Neutrophil (primary cell): ENCODE measurements at regions not wholly inside any gene's neighbourhood (a gene's known extent, or its start where the extent isn't known, plus 50 kb on each side); places are given as distances from the start of the nearest gene placed in this dataset.

ENCODE experiments used
- H3K27ac ChIP-seq: fragments of 200-600 bp; sonication (generic); 2 replicates; pipeline ENCODE4 v1.5.1; 2016; ENCODE audit warnings: mild to moderate bottlenecking, moderate library complexity
- H3K27me3 ChIP-seq: fragments of 200-600 bp; sonication (generic); 2 replicates; pipeline ENCODE4 v1.6.0; 2016; ENCODE audit warnings: mild to moderate bottlenecking
- H3K36me3 ChIP-seq: fragments of 200-600 bp; sonication (generic); 2 replicates; pipeline ENCODE4 v1.5.1; 2017
- H3K4me1 ChIP-seq, 2 experiments: fragments of 200-600 bp in 1 of 2; sonication (generic) in 1 of 2; 1 replicate in 1 of 2; 2 replicates in 1 of 2; pipeline versions ENCODE4 v1.5.1 to v1.6.1; 2013 to 2016; ENCODE audit warnings: low read depth in 1 of 2, low read length in 1 of 2, mild to moderate bottlenecking in 1 of 2, moderate library complexity in 1 of 2; ENCODE audit not compliant: control insufficient read depth in 1 of 2, insufficient read depth in 1 of 2
- H3K4me3 ChIP-seq, 2 experiments: fragments of 200-600 bp in 1 of 2; sonication (generic) in 1 of 2; 1 replicate in 1 of 2; 2 replicates in 1 of 2; pipeline ENCODE4 v1.5.1; 2013 to 2016; ENCODE audit warnings: low read depth in 1 of 2, low read length in 1 of 2, mild to moderate bottlenecking in 1 of 2, moderate library complexity in 1 of 2
- H3K9me3 ChIP-seq: fragments of 200-600 bp; sonication (generic); 2 replicates; pipeline ENCODE4 v1.5.1; 2016
- TF ChIP-seq, protein P1 (sequence below): fragments of 200-600 bp; sonication (generic); IDR thresholded peaks from 2 replicates; pipeline ENCODE4 v1.5.1; 2016; ENCODE audit warnings: antibody characterized with exemption

DNA sequence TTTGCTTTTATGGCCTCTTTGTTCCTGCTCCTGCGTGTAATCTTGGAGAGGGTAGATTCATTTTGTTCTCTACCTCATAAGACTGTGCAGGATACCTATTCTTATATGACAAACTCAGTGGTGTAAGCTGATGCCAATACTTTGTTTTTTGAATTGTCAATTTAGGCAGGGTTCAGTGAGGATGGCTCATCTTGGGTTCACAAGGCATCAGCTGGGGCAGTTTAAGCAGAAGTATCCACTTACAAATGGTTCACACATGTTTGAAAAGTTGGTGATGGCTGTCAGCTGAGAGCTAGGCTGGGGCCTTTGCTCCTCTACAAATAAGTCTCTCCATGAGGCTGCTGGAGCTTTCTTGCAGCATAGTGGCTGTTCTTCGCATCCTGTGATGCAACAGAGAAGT lies 920.6 kb upstream of the PIK3C3 start:
- no peaks in the 10 kb centered on the region for H3K36me3 ChIP-seq
- no peak overlapping the region for H3K4me3 ChIP-seq
- H3K27ac ChIP-seq, result no peak overlapping the region
- no peaks in the 10 kb centered on the region for H3K27me3 ChIP-seq
- TF ChIP-seq, protein P1, sequence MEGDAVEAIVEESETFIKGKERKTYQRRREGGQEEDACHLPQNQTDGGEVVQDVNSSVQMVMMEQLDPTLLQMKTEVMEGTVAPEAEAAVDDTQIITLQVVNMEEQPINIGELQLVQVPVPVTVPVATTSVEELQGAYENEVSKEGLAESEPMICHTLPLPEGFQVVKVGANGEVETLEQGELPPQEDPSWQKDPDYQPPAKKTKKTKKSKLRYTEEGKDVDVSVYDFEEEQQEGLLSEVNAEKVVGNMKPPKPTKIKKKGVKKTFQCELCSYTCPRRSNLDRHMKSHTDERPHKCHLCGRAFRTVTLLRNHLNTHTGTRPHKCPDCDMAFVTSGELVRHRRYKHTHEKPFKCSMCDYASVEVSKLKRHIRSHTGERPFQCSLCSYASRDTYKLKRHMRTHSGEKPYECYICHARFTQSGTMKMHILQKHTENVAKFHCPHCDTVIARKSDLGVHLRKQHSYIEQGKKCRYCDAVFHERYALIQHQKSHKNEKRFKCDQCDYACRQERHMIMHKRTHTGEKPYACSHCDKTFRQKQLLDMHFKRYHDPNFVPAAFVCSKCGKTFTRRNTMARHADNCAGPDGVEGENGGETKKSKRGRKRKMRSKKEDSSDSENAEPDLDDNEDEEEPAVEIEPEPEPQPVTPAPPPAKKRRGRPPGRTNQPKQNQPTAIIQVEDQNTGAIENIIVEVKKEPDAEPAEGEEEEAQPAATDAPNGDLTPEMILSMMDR, result no peak
- H3K4me1 ChIP-seq, result no peaks in the 10 kb centered on the region
- H3K9me3 ChIP-seq, result no peaks in the 10 kb centered on the region

DNA sequence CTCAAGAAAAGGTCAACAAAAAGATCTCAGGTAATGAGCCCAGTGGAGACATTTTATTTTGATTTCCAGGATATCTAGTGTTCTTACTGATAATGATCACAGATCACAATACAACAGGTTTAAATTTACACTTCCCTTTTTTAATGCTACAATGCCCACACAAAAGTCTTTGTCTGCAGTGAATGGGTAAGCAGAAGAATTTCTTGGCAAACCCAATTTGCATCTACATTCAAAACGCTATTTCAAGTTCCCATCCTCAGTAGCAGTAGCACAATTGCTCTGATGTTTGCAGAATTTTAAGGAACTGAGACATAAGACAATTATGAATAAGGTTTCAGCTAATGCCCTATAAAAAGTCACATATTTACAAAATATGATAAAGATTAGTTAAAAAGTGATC lies 929.4 kb upstream of the PIK3C3 start:
- no peak overlapping the region for H3K4me3 ChIP-seq
- no peaks in the 10 kb centered on the region for H3K27me3 ChIP-seq
- H3K9me3 ChIP-seq, result no peaks in the 10 kb centered on the region
- H3K36me3 ChIP-seq, result no peaks in the 10 kb centered on the region
- H3K4me1 ChIP-seq, result no peaks in the 10 kb centered on the region
- no peak overlapping the region for H3K27ac ChIP-seq
- TF ChIP-seq, protein P1, result no peak

DNA sequence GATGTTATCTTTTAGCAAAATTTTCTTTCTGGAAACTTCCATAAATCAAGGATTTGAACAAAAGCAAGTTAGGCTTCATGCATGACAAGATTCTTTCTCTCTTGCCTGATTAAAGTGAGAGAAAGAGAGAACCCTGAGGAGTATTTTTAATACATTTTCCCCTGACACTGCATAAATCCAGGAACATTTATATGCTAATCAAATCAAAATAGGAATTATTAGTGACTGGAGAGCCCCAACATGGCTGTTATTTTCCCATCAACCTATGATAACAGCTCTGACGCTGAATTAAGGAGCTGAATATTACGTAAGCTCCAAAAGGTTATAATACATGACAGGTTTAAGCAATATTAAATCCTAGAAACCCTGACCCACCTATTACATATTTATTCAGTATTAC lies 930.2 kb upstream of the PIK3C3 start:
- TF ChIP-seq, protein P1, result no peak
- no peaks in the 10 kb centered on the region for H3K4me1 ChIP-seq
- no peaks in the 10 kb centered on the region for H3K9me3 ChIP-seq
- H3K27me3 ChIP-seq, result no peaks in the 10 kb centered on the region
- no peak overlapping the region for H3K27ac ChIP-seq
- no peak overlapping the region for H3K4me3 ChIP-seq
- no peaks in the 10 kb centered on the region for H3K36me3 ChIP-seq

DNA sequence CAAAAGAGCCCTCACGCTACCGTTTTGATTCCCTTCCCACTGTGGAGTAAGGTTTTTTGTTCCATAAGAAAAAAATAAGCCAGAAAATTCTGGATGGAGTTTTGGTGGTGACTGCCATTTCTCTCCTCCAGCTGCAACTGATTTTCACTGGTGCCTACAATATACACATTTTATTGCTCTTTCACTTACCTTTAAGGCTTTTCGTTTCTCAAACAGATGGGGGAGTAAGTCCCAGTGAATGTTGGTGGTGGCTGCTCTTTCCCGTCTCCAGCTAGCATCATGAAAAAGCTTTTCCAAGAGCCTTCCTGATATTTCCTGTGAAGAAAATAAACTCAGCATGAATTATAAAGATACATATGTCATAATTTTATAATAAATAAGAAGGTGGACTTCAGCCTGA lies 932.5 kb upstream of the PIK3C3 start:
- no peaks in the 10 kb centered on the region for H3K36me3 ChIP-seq
- TF ChIP-seq, protein P1, result no peak
- no peaks in the 10 kb centered on the region for H3K27me3 ChIP-seq

DNA sequence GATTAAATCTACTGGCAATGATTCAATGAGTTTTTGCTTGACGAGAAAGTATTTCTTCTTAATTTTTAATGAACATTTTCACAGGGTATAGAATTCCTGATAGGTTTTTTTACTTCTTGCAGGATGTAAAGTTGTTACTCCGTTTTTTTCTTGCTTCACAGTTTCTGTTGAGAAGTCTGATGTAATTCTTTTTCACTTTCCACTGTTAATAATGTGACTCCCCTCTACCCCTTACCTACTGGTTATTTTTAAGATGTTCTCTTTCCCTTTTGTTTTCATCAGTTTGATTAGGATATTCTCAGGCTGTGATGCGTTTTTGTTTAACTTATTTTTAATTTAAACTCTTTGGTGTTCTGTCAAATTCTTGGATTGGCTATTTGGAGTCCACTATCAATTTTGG lies 933.9 kb upstream of the PIK3C3 start:
- Histone ChIP-seq H3K27ac (no peak overlapping the region), H3K36me3 (no peaks in the 10 kb centered on the region), H3K27me3 (no peaks in the 10 kb centered on the region), H3K9me3 (no peaks in the 10 kb centered on the region), H3K4me1 (no peaks in the 10 kb centered on the region), H3K4me3 (no peak overlapping the region)
- TF ChIP-seq, protein P1, result no peak

More for the DNA sequence above, 932.5 kb upstream of the PIK3C3 start:
- Histone ChIP-seq H3K27ac (no peak overlapping the region), H3K9me3 (no peaks in the 10 kb centered on the region), H3K4me3 (no peak overlapping the region), H3K4me1 (no peaks in the 10 kb centered on the region)

DNA sequence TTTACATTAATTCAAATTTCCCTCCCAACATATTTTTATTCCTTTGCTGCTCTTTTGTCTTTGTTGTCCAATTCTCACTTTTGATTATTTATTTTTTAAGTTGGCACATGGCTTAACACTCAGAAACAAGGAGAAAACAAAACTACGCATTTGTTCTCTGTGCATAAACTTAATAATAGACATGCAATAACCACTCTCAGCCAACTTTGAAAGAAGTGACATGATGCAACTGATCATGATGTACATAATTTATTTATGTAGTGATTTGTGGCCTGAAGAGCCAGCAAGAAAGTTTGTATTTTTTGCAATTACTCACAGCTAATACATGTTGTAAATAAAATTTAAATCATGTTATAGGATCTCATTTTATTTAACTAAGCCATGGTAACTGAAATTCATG lies 942.8 kb upstream of the PIK3C3 start:
- H3K4me3 ChIP-seq, result no peak overlapping the region
- TF ChIP-seq, protein P1, result no peak
- H3K9me3 ChIP-seq, result no peaks in the 10 kb centered on the region
- no peak overlapping the region for H3K27ac ChIP-seq
- H3K4me1 ChIP-seq, result no peaks in the 10 kb centered on the region
- no peaks in the 10 kb centered on the region for H3K36me3 ChIP-seq
- H3K27me3 ChIP-seq, result no peaks in the 10 kb centered on the region
